GM12874 (cell line): ENCODE measurements at regions not wholly inside any gene's neighbourhood (a gene's known extent, or its start where the extent isn't known, plus 50 kb on each side); places are given as distances from the start of the nearest gene placed in this dataset.

Experiments
- TF ChIP-seq, protein P1 (sequence below): IDR thresholded peaks from 2 replicates; pipeline ENCODE4 v1.5.1; 2011; ENCODE audit warnings: low read depth, mild to moderate bottlenecking, control low read depth, low read length, moderate library complexity; ENCODE audit not compliant: insufficient read depth

- TF ChIP-seq, protein P1, sequence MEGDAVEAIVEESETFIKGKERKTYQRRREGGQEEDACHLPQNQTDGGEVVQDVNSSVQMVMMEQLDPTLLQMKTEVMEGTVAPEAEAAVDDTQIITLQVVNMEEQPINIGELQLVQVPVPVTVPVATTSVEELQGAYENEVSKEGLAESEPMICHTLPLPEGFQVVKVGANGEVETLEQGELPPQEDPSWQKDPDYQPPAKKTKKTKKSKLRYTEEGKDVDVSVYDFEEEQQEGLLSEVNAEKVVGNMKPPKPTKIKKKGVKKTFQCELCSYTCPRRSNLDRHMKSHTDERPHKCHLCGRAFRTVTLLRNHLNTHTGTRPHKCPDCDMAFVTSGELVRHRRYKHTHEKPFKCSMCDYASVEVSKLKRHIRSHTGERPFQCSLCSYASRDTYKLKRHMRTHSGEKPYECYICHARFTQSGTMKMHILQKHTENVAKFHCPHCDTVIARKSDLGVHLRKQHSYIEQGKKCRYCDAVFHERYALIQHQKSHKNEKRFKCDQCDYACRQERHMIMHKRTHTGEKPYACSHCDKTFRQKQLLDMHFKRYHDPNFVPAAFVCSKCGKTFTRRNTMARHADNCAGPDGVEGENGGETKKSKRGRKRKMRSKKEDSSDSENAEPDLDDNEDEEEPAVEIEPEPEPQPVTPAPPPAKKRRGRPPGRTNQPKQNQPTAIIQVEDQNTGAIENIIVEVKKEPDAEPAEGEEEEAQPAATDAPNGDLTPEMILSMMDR = no peak
These were observed 443.4 kb upstream of the CDIN1 start for GRCh38 chr15:36136049-36136448.

DNA sequence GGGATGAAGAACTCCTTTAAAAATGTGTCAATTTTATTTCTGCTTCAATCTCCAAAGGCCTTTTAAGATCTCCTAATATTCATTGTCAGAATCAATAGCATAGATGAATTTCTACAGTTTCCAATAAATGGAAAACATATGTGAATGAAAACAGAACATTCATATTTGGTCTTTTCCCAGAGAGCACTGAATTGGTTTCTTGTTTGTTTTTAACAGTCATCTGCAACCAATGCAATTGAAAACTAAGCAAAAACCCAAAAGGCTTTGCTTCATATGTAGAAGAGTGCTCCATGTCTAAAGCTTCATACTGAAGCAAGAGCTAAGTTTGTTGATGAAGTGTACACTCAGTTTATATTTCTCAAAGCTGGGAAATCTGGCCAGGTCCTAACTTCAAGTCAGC lies 426.5 kb upstream of the CDIN1 start:
- TF ChIP-seq, protein P1 = no peak

GRCh38 chr15:36156879-36157427 lies 422.5 kb upstream of the CDIN1 start:
- TF ChIP-seq, protein P1 = no peak

DNA sequence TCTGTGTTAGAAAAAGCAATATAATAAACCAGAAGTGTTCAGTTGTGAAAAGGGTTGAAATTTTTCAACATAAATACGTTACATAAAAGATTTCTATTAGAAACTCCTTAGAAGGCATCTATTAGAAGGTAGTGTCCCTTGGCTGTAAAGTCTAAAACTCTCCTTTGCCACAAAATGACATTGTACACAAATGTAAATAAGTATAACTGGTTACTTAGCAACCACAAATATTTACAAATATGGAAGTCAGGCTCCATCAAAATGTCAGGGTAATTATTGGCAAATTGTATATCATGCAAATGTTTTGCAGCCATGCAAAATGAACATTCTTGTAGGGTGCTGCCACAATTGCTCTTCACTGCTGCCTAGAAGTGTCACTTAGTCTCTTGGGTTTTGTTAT lies 419.1 kb upstream of the CDIN1 start:
- TF ChIP-seq, protein P1 = no peak

DNA sequence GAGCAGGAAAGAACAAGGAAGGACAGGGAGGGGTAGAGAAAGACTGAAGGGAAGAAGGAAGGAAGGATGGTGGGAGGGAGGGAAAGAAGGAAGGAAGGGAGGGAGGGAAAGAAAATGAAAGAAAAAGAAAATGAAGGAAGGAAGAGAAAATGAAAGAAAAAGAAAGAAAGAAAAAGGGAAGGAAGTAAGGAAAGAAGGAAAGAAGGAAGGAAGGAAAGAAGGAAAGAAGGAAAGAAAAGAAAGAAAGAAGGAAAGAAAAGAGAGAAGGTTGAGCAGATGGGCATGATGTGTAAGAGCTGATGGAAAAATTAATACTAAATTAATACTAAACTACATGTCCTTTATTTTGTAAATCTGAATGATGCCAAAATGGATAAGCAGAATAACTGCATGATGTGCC lies 418.3 kb upstream of the CDIN1 start:
- TF ChIP-seq, protein P1 = no peak

GRCh38 chr15:36161771-36162212 lies 417.6 kb upstream of the CDIN1 start:
- TF ChIP-seq, protein P1 = no peak

DNA sequence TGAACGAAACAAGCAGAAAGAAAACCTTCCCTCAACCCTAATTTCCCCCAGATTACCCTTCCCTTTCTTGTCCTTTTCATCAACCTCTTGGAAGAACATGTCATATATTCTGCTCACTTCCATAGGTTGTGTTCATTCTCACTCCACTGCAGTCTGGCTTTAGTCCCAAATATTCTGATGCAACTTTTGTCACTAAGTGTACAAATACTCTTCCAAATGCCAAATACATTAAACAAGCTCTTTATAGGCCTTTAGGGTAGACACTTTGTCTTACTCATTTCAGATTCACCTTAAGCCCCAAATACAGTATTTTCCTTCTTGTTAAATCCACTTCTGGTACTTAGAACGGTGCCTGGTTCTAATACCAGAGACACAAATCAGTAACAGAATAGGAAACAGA lies 406.5 kb upstream of the CDIN1 start:
- TF ChIP-seq, protein P1 = no peak

GRCh38 chr15:36175186-36175740 lies 404.2 kb upstream of the CDIN1 start:
- TF ChIP-seq, protein P1 = no peak
